ENCODE measurements at regions not wholly inside any gene's neighbourhood (a gene's known extent, or its start where the extent isn't known, plus 50 kb on each side); places are given as distances from the start of the nearest gene placed in this dataset.
"Not testable (repeated sequence)": the region's sequence is repeated elsewhere in the genome, so short reads cannot be mapped to it uniquely, and the experiment has no call there.

DNA sequence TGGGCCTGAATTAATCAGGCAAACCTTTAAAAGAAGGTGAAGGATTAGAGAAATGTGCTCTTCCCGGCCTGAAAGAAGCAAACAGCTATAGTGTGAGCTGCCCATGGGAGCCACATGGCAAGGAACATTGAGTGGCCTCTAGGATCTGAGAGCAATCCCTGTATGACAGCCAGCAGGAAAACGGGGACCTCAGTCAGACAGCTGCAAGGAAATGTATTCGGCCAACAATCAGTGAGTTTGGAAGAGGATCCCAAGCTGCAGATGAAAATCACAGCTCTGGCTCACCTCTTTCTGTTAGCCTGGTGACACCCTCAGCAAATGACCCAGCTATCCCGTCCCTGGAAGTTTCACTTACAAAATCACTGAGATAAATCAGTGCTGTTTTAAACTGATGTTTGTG lies 309.2 kb downstream of the SH3GL2 start:
- H3K4me3 ChIP-seq (ENCODE audit: low read depth, low read length): no peak overlapping the region
- no peak for DNase-seq (ENCODE audit: low read depth)
- TF ChIP-seq, protein P1, sequence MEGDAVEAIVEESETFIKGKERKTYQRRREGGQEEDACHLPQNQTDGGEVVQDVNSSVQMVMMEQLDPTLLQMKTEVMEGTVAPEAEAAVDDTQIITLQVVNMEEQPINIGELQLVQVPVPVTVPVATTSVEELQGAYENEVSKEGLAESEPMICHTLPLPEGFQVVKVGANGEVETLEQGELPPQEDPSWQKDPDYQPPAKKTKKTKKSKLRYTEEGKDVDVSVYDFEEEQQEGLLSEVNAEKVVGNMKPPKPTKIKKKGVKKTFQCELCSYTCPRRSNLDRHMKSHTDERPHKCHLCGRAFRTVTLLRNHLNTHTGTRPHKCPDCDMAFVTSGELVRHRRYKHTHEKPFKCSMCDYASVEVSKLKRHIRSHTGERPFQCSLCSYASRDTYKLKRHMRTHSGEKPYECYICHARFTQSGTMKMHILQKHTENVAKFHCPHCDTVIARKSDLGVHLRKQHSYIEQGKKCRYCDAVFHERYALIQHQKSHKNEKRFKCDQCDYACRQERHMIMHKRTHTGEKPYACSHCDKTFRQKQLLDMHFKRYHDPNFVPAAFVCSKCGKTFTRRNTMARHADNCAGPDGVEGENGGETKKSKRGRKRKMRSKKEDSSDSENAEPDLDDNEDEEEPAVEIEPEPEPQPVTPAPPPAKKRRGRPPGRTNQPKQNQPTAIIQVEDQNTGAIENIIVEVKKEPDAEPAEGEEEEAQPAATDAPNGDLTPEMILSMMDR (conservative IDR thresholded peaks at IDR 0.05; ENCODE audit: low read depth, low read length): no peak

DNA sequence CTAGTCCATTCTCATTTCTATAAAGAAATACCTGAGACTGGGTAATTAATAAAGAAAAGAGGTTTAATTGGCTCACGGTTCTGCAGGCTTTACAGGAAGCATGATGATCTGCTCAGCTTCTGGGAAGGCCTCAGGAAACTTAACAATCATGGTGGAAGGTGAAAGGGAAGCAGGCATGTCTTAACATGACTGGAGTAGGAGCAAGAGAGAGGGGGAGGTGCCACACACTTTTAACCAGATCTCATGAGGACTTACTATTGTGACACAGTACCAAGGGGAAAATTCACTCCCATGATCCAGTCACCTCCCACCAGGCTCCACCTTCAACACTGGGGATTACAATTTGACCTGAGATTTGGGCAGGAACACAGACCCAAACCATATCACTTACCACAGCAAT lies 310.1 kb downstream of the SH3GL2 start:
- not testable (repeated sequence) for H3K4me3 ChIP-seq (ENCODE audit: low read depth, low read length); DNase-seq (ENCODE audit: low read depth)

DNA sequence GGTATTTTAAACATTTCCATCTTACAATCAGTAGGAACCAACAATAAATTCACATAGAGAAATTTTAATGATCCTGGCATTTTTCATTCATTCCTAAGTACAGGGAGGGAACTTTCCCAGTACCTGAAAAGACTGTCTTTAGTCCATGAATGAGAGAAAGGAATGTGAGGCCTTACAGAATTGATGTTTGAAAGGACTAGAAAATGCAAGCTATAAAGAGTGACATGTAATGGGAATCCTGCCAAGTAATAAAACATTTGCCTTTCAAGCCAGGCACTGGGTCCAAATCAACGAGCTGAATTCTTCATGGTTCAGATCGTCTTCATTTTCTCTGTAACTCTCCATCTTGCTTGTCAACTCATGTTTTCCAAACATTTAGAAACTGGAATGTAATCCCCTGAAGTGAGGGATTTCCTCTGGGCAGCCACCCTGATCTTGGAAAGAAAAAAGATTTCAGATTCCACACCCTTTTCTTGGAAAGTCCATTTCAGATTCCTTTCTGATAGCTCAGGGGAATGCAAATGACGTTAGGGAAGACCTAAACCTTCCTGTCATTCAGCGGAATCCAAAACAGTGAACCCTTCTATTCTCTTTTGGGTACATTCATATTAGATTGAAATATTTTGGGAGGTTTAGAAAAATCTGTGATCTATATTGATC lies 315.8 kb downstream of the SH3GL2 start:
- H3K4me3 ChIP-seq (ENCODE audit: low read depth, low read length): no peak overlapping the region
- DNase-seq (ENCODE audit: low read depth): no peak
- TF ChIP-seq, protein P1 (conservative IDR thresholded peaks at IDR 0.05; ENCODE audit: low read depth, low read length): no peak

- H3K4me3 ChIP-seq (ENCODE audit: low read depth, low read length): no peak overlapping the region
- TF ChIP-seq, protein P1 (conservative IDR thresholded peaks at IDR 0.05; ENCODE audit: low read depth, low read length): no peak
- DNase-seq (ENCODE audit: low read depth): no peak
Measured at GRCh38 chr9:17900606-17901005, 321.7 kb downstream of the SH3GL2 start.

DNA sequence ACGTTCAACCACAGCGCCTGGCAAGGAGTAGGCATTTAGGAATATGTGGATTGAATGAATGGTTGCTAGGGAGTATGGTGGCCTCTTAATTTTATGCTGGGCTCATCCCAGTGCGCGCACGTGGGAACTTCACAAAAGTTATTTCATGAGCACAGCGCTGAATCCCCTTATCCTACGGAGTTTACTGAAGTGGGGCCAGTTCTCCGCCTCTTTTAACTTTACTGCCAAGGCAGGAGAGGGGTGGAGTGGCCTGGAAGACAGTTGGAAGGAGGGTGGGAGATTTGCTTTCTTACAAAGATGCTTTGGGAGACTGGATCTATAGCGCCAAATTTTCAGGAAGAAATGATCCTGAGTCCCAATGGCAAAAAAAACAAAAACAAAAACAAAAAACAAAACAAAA lies 326.5 kb downstream of the SH3GL2 start:
- TF ChIP-seq, protein P1 (conservative IDR thresholded peaks at IDR 0.05; ENCODE audit: low read depth, low read length): no peak
- no peak overlapping the region for H3K4me3 ChIP-seq (ENCODE audit: low read depth, low read length)
- no peak for DNase-seq (ENCODE audit: low read depth)

DNA sequence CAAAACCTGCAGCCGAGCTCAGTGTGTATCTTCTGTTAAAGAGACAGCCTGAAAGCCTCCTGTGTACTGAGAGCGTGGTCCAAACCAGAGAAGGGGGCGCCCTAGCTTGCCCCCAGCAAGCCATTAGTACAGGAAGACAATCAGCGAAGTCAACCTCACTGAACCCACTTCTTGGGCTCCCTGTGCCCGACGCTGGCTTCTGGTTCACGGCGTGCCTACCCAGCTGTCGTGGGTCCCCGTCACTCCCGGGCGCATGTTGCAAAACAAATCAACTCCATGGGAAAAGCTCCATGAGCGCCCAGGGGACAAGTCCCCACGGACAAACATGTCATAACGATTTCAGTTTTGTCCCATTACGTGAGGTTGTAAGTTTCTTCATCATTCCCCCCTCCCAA lies 326.9 kb downstream of the SH3GL2 start:
- DNase-seq (ENCODE audit: low read depth): no peak
- TF ChIP-seq, protein P1 (conservative IDR thresholded peaks at IDR 0.05; ENCODE audit: low read depth, low read length): no peak
- no peak overlapping the region for H3K4me3 ChIP-seq (ENCODE audit: low read depth, low read length)

- DNase-seq (ENCODE audit: low read depth): no peak
- TF ChIP-seq, protein P1 (conservative IDR thresholded peaks at IDR 0.05; ENCODE audit: low read depth, low read length): no peak
- H3K4me3 ChIP-seq (ENCODE audit: low read depth, low read length): no peak overlapping the region
Measured at GRCh38 chr9:17906176-17906840, 327.4 kb downstream of the SH3GL2 start.

Data from epithelial cell of proximal tubule (primary cell).